SK-N-SH treated with all-trans-retinoic acid at 6 μM for 48 hours (cell line): ENCODE measurements at regions not wholly inside any gene's neighbourhood (a gene's known extent, or its start where the extent isn't known, plus 50 kb on each side); places are given as distances from the start of the nearest gene placed in this dataset.

Experiments
- ARNTL ChIP-seq: fragments of 450-650 bp; formaldehyde crosslinking; IDR thresholded peaks from 2 replicates; pipeline ENCODE4 v1.5.0; 2020; ENCODE audit warnings: low read depth, mild to moderate bottlenecking, moderate library complexity, borderline replicate concordance
- CREB5 ChIP-seq: fragments of 250-450 bp; sonication (Bioruptor Pico); IDR thresholded peaks from 2 replicates; pipeline ENCODE4 v1.5.1; 2020; ENCODE audit warnings: low read depth, mild to moderate bottlenecking, moderate library complexity
- CSDC2 ChIP-seq: fragments of 250-450 bp; sonication (Bioruptor Pico); IDR thresholded peaks from 2 replicates; pipeline ENCODE4 v1.5.0; 2020; ENCODE audit warnings: mild to moderate bottlenecking, moderate library complexity
- CSRNP3 ChIP-seq: fragments of 250-450 bp; sonication (Bioruptor Pico); IDR thresholded peaks from 2 replicates; pipeline ENCODE4 v1.5.1; 2021; ENCODE audit warnings: mild to moderate bottlenecking, moderate library complexity
- ESRRG ChIP-seq: fragments of 250-450 bp; sonication (Bioruptor Pico); IDR thresholded peaks from 2 replicates; pipeline ENCODE4 v1.6.1; 2021; ENCODE audit warnings: mild to moderate bottlenecking
- GLIS3 ChIP-seq: fragments of 250-450 bp; sonication (Bioruptor Pico); IDR thresholded peaks from 2 replicates; pipeline ENCODE4 v1.5.0; 2020; ENCODE audit warnings: mild to moderate bottlenecking, moderate library complexity
- ISL1 ChIP-seq: fragments of 250-450 bp; sonication (Bioruptor Pico); IDR thresholded peaks from 2 replicates; pipeline ENCODE4 v2.1.2; 2022; ENCODE audit warnings: mild to moderate bottlenecking, moderate library complexity
- PATZ1 ChIP-seq: fragments of 250-450 bp; sonication (Bioruptor Pico); IDR thresholded peaks from 2 replicates; pipeline ENCODE4 v1.8.0; 2020; ENCODE audit warnings: mild to moderate bottlenecking, moderate library complexity, borderline replicate concordance
- POU6F1 ChIP-seq: fragments of 250-450 bp; sonication (Bioruptor Pico); IDR thresholded peaks from 2 replicates; pipeline ENCODE4 v1.8.0; 2021; ENCODE audit warnings: low read depth, mild to moderate bottlenecking, moderate library complexity, borderline replicate concordance
- ZC3H10 ChIP-seq: fragments of 250-450 bp; sonication (Bioruptor Pico); IDR thresholded peaks from 2 replicates; pipeline ENCODE4 v1.5.1; 2021; ENCODE audit warnings: mild to moderate bottlenecking, moderate library complexity

GRCh38 chr16:85166281-85166680, 54.0 kb upstream of the CIBAR2 start:
- TF ChIP-seq CSDC2 (CRISPR knock-in tag) (no peak), ESRRG (CRISPR knock-in tag) (no peak), CREB5 (CRISPR knock-in tag) (no peak), PATZ1 (CRISPR knock-in tag) (no peak), ARNTL (CRISPR knock-in tag) (no peak), GLIS3 (CRISPR knock-in tag) (no peak), ZC3H10 (CRISPR knock-in tag) (no peak), ISL1 (CRISPR knock-in tag) (no peak), CSRNP3 (CRISPR knock-in tag) (no peak), POU6F1 (CRISPR knock-in tag) (no peak)
